ENCODE measurements at regions not wholly inside any gene's neighbourhood (a gene's known extent, or its start where the extent isn't known, plus 50 kb on each side); places are given as distances from the start of the nearest gene placed in this dataset.

GRCh38 chr13:64866331-64866730 is 2363.8 kb downstream of the PCDH9 start:
- H3K36me3 ChIP-seq (ENCODE audit: control insufficient read depth, insufficient read depth, low read length), result no peaks in the 10 kb centered on the region
- H3K4me3 ChIP-seq (replicated peaks; ENCODE audit: low read depth, low read length), result no peak overlapping the region
- no peak for DNase-seq (ENCODE audit: extremely low read depth, insufficient read length)
- TF ChIP-seq CTCF (IDR thresholded peaks at IDR 0.05; ENCODE audit: insufficient read depth, low read length, poor library complexity, severe bottlenecking), result no peak
- H3K27me3 ChIP-seq (replicated peaks; ENCODE audit: control insufficient read depth, insufficient read depth, low read length), result no peaks in the 10 kb centered on the region

- H3K36me3 ChIP-seq (ENCODE audit: control insufficient read depth, insufficient read depth, low read length), result no peaks in the 10 kb centered on the region
- no peaks in the 10 kb centered on the region for H3K27me3 ChIP-seq (replicated peaks; ENCODE audit: control insufficient read depth, insufficient read depth, low read length)
- no peak overlapping the region for H3K4me3 ChIP-seq (replicated peaks; ENCODE audit: low read depth, low read length)
- DNase-seq (ENCODE audit: extremely low read depth, insufficient read length), result no peak
- TF ChIP-seq CTCF (IDR thresholded peaks at IDR 0.05; ENCODE audit: insufficient read depth, low read length, poor library complexity, severe bottlenecking), result no peak
Observed at GRCh38 chr13:64855506-64855905, 2374.6 kb downstream of the PCDH9 start.

- no peak for DNase-seq (ENCODE audit: extremely low read depth, insufficient read length)
- no peaks in the 10 kb centered on the region for H3K27me3 ChIP-seq (replicated peaks; ENCODE audit: control insufficient read depth, insufficient read depth, low read length)
- H3K4me3 ChIP-seq (replicated peaks; ENCODE audit: low read depth, low read length), result no peak overlapping the region
- no peak for TF ChIP-seq CTCF (IDR thresholded peaks at IDR 0.05; ENCODE audit: insufficient read depth, low read length, poor library complexity, severe bottlenecking)
- no peaks in the 10 kb centered on the region for H3K36me3 ChIP-seq (ENCODE audit: control insufficient read depth, insufficient read depth, low read length)
Observed at GRCh38 chr13:64850017-64850416, 2380.1 kb downstream of the PCDH9 start.

GRCh38 chr13:64849196-64849595 is 2380.9 kb downstream of the PCDH9 start:
- TF ChIP-seq CTCF (IDR thresholded peaks at IDR 0.05; ENCODE audit: insufficient read depth, low read length, poor library complexity, severe bottlenecking), result no peak
- DNase-seq (ENCODE audit: extremely low read depth, insufficient read length), result no peak
- Histone ChIP-seq H3K4me3 (replicated peaks; ENCODE audit: low read depth, low read length) (no peak overlapping the region), H3K36me3 (ENCODE audit: control insufficient read depth, insufficient read depth, low read length) (no peaks in the 10 kb centered on the region), H3K27me3 (replicated peaks; ENCODE audit: control insufficient read depth, insufficient read depth, low read length) (no peaks in the 10 kb centered on the region)

- no peak for TF ChIP-seq CTCF (IDR thresholded peaks at IDR 0.05; ENCODE audit: insufficient read depth, low read length, poor library complexity, severe bottlenecking)
- no peaks in the 10 kb centered on the region for H3K27me3 ChIP-seq (replicated peaks; ENCODE audit: control insufficient read depth, insufficient read depth, low read length)
- H3K36me3 ChIP-seq (ENCODE audit: control insufficient read depth, insufficient read depth, low read length), result no peaks in the 10 kb centered on the region
- DNase-seq (ENCODE audit: extremely low read depth, insufficient read length), result no peak
- H3K4me3 ChIP-seq (replicated peaks; ENCODE audit: low read depth, low read length), result no peak overlapping the region
Observed at GRCh38 chr13:64847767-64848166, 2382.4 kb downstream of the PCDH9 start.

- H3K36me3 ChIP-seq (ENCODE audit: control insufficient read depth, insufficient read depth, low read length), result no peaks in the 10 kb centered on the region
- no peak for TF ChIP-seq CTCF (IDR thresholded peaks at IDR 0.05; ENCODE audit: insufficient read depth, low read length, poor library complexity, severe bottlenecking)
- H3K4me3 ChIP-seq (replicated peaks; ENCODE audit: low read depth, low read length), result no peak overlapping the region
- no peaks in the 10 kb centered on the region for H3K27me3 ChIP-seq (replicated peaks; ENCODE audit: control insufficient read depth, insufficient read depth, low read length)
- DNase-seq (ENCODE audit: extremely low read depth, insufficient read length), result no peak
Observed at GRCh38 chr13:64845110-64845509, 2385.0 kb downstream of the PCDH9 start.
